ENCODE measurements at regions not wholly inside any gene's neighbourhood (a gene's known extent, or its start where the extent isn't known, plus 50 kb on each side); places are given as distances from the start of the nearest gene placed in this dataset.

GRCh38 chr4:158025131-158025530 lies 147.7 kb downstream of the GASK1B start:
- Histone ChIP-seq H3K27me3 (replicated peaks in 2 of 5; ENCODE audit: control insufficient read depth in 4 of 5, insufficient read depth in 5 of 5, low read length in 4 of 5) (no peaks in the 10 kb centered on the region), H3K9me3 (ENCODE audit: control extremely low read depth in 1 of 5, control insufficient read depth in 4 of 5, insufficient read depth in 2 of 5, low read depth in 1 of 5, low read length in 4 of 5) (peaks cover 0 to 17% (median 4%) of the 10 kb centered on the region in 5 experiments), H3K36me3 (ENCODE audit: control insufficient read depth in 4 of 4, insufficient read depth in 4 of 4, low read length in 3 of 4) (no peaks in the 10 kb centered on the region), H3K27ac (ENCODE audit: insufficient read depth in 1 of 2, low read depth in 1 of 2, low read length in 2 of 2, poor library complexity in 1 of 2, severe bottlenecking in 2 of 2) (no peak overlapping the region), H3K4me1 (ENCODE audit: control extremely low read depth in 1 of 4, control insufficient read depth in 4 of 4, insufficient read depth in 4 of 4, low read length in 3 of 4) (no peaks in the 10 kb centered on the region), H3K4me3 (ENCODE audit: control insufficient read depth in 1 of 7, extremely low read depth in 1 of 7, insufficient read depth in 4 of 7, low read depth in 2 of 7, low read length in 6 of 7) (no peak overlapping the region)
- CTCF ChIA-PET = no interaction called here
- POLR2A ChIA-PET = no interaction called here
- no peak for DNase-seq
- WGBS (ENCODE audit: insufficient coverage) = no CpG with 5 or more reads among the region's 1 CpG

- no peak for DNase-seq
- no CpG with 5 or more reads among the region's 5 CpGs for WGBS (ENCODE audit: insufficient coverage)
Observed at GRCh38 chr4:158020734-158021346, 152.0 kb downstream of the GASK1B start.

DNA sequence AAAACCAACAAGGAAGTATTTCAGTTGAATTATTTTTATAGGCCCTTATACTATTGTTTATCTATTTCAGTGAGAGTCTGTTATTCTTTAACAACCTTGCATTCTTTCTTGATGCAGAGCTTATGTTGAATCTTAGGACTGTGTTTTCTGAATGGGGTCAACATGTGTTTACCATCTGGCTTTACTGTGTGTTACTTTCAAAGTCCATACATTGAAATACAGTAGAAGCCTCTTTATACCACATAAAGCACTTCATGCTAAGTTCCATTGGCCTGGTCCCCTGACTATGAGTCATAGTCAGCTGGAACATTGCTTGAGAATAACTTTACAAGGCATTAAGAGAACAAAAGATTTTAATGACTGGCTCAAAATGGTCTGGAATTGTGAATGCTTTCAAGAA lies 152.6 kb downstream of the GASK1B start:
- Histone ChIP-seq H3K9me3 (ENCODE audit: control extremely low read depth in 1 of 5, control insufficient read depth in 4 of 5, insufficient read depth in 2 of 5, low read depth in 1 of 5, low read length in 4 of 5) (peaks cover 0 to 2% (median 0%) of the 10 kb centered on the region in 5 experiments), H3K36me3 (ENCODE audit: control insufficient read depth in 4 of 4, insufficient read depth in 4 of 4, low read length in 3 of 4) (no peaks in the 10 kb centered on the region), H3K4me3 (ENCODE audit: control insufficient read depth in 1 of 7, extremely low read depth in 1 of 7, insufficient read depth in 4 of 7, low read depth in 2 of 7, low read length in 6 of 7) (no peak overlapping the region), H3K4me1 (ENCODE audit: control extremely low read depth in 1 of 4, control insufficient read depth in 4 of 4, insufficient read depth in 4 of 4, low read length in 3 of 4) (no peaks in the 10 kb centered on the region), H3K27me3 (replicated peaks in 2 of 5; ENCODE audit: control insufficient read depth in 4 of 5, insufficient read depth in 5 of 5, low read length in 4 of 5) (no peaks in the 10 kb centered on the region), H3K27ac (ENCODE audit: insufficient read depth in 1 of 2, low read depth in 1 of 2, low read length in 2 of 2, poor library complexity in 1 of 2, severe bottlenecking in 2 of 2) (no peak overlapping the region)
- ChIA-PET CTCF (no interaction called here), POLR2A (no interaction called here)
- DNase-seq = no peak

More at GRCh38 chr4:158020734-158021346, 152.0 kb downstream of the GASK1B start:
- no peak overlapping the region for H3K4me3 ChIP-seq (ENCODE audit: control insufficient read depth in 1 of 7, extremely low read depth in 1 of 7, insufficient read depth in 4 of 7, low read depth in 2 of 7, low read length in 6 of 7)
- H3K27me3 ChIP-seq (replicated peaks in 2 of 5; ENCODE audit: control insufficient read depth in 4 of 5, insufficient read depth in 5 of 5, low read length in 4 of 5) = no peaks in the 10 kb centered on the region
- ChIA-PET POLR2A (no interaction called here), CTCF (no interaction called here)
- H3K27ac ChIP-seq (ENCODE audit: insufficient read depth in 1 of 2, low read depth in 1 of 2, low read length in 2 of 2, poor library complexity in 1 of 2, severe bottlenecking in 2 of 2) = no peak overlapping the region
- no peaks in the 10 kb centered on the region for H3K36me3 ChIP-seq (ENCODE audit: control insufficient read depth in 4 of 4, insufficient read depth in 4 of 4, low read length in 3 of 4)
- peaks cover 0 to 2% (median 0%) of the 10 kb centered on the region in 5 experiments for H3K9me3 ChIP-seq (ENCODE audit: control extremely low read depth in 1 of 5, control insufficient read depth in 4 of 5, insufficient read depth in 2 of 5, low read depth in 1 of 5, low read length in 4 of 5)
- no peaks in the 10 kb centered on the region for H3K4me1 ChIP-seq (ENCODE audit: control extremely low read depth in 1 of 4, control insufficient read depth in 4 of 4, insufficient read depth in 4 of 4, low read length in 3 of 4)

- no CpG with 5 or more reads among the region's 1 CpG for WGBS (ENCODE audit: insufficient coverage)
- no peaks in the 10 kb centered on the region for H3K4me1 ChIP-seq (ENCODE audit: control extremely low read depth in 1 of 4, control insufficient read depth in 4 of 4, insufficient read depth in 4 of 4, low read length in 3 of 4)
- no peak overlapping the region for H3K4me3 ChIP-seq (ENCODE audit: control insufficient read depth in 1 of 7, extremely low read depth in 1 of 7, insufficient read depth in 4 of 7, low read depth in 2 of 7, low read length in 6 of 7)
- ChIA-PET POLR2A (no interaction called here), CTCF (no interaction called here)
- no peak for DNase-seq
- H3K27ac ChIP-seq (ENCODE audit: insufficient read depth in 1 of 2, low read depth in 1 of 2, low read length in 2 of 2, poor library complexity in 1 of 2, severe bottlenecking in 2 of 2) = no peak overlapping the region
- H3K27me3 ChIP-seq (replicated peaks in 2 of 5; ENCODE audit: control insufficient read depth in 4 of 5, insufficient read depth in 5 of 5, low read length in 4 of 5) = no peaks in the 10 kb centered on the region
- no peaks in the 10 kb centered on the region for H3K36me3 ChIP-seq (ENCODE audit: control insufficient read depth in 4 of 4, insufficient read depth in 4 of 4, low read length in 3 of 4)
- peaks cover 0 to 2% (median 0%) of the 10 kb centered on the region in 5 experiments for H3K9me3 ChIP-seq (ENCODE audit: control extremely low read depth in 1 of 5, control insufficient read depth in 4 of 5, insufficient read depth in 2 of 5, low read depth in 1 of 5, low read length in 4 of 5)
Observed at GRCh38 chr4:158018831-158019230, 154.0 kb downstream of the GASK1B start.

- WGBS (ENCODE audit: insufficient coverage) = no CpG with 5 or more reads among the region's 1 CpG
Observed at GRCh38 chr4:158018221-158018830, 154.5 kb downstream of the GASK1B start.

DNA sequence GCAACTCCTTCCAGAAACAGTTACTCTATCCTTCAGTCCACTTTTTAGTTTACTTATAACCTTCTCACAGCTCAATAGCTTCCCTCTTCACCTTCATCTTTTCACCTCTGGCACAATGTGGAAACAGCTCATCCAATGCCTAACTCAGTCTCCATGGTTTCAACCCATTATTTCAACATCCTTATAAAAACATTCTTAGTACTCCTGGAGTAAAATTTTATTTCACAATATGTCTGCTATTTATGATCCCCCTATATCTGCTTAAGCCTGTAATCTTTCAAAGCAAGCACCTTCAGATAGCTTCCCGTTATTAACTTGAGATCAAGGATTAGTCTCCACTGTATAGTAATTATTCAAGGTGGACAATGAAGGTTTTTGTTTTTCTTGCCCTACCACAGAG lies 156.3 kb downstream of the GASK1B start:
- Histone ChIP-seq H3K27me3 (replicated peaks in 2 of 5; ENCODE audit: control insufficient read depth in 4 of 5, insufficient read depth in 5 of 5, low read length in 4 of 5) (no peaks in the 10 kb centered on the region), H3K9me3 (ENCODE audit: control extremely low read depth in 1 of 5, control insufficient read depth in 4 of 5, insufficient read depth in 2 of 5, low read depth in 1 of 5, low read length in 4 of 5) (peaks cover 0 to 2% (median 0%) of the 10 kb centered on the region in 5 experiments), H3K27ac (ENCODE audit: insufficient read depth in 1 of 2, low read depth in 1 of 2, low read length in 2 of 2, poor library complexity in 1 of 2, severe bottlenecking in 2 of 2) (no peak overlapping the region), H3K4me1 (ENCODE audit: control extremely low read depth in 1 of 4, control insufficient read depth in 4 of 4, insufficient read depth in 4 of 4, low read length in 3 of 4) (no peaks in the 10 kb centered on the region), H3K4me3 (ENCODE audit: control insufficient read depth in 1 of 7, extremely low read depth in 1 of 7, insufficient read depth in 4 of 7, low read depth in 2 of 7, low read length in 6 of 7) (no peak overlapping the region), H3K36me3 (ENCODE audit: control insufficient read depth in 4 of 4, insufficient read depth in 4 of 4, low read length in 3 of 4) (no peaks in the 10 kb centered on the region)
- no CpG with 5 or more reads among the region's 1 CpG for WGBS (ENCODE audit: insufficient coverage)
- DNase-seq = no peak
- POLR2A ChIA-PET = no interaction called here
- CTCF ChIA-PET = interaction anchor here (0.9 to 1.0 kb wide), 2 partner anchors 10 to 13 kb away, joined by 3 to 4 read pairs; no protein-coding TSS in a partner anchor

More at GRCh38 chr4:158018221-158018830, 154.5 kb downstream of the GASK1B start:
- Histone ChIP-seq H3K4me1 (ENCODE audit: control extremely low read depth in 1 of 4, control insufficient read depth in 4 of 4, insufficient read depth in 4 of 4, low read length in 3 of 4) (no peaks in the 10 kb centered on the region), H3K4me3 (ENCODE audit: control insufficient read depth in 1 of 7, extremely low read depth in 1 of 7, insufficient read depth in 4 of 7, low read depth in 2 of 7, low read length in 6 of 7) (no peak overlapping the region), H3K9me3 (ENCODE audit: control extremely low read depth in 1 of 5, control insufficient read depth in 4 of 5, insufficient read depth in 2 of 5, low read depth in 1 of 5, low read length in 4 of 5) (peaks cover 0 to 2% (median 0%) of the 10 kb centered on the region in 5 experiments), H3K36me3 (ENCODE audit: control insufficient read depth in 4 of 4, insufficient read depth in 4 of 4, low read length in 3 of 4) (no peaks in the 10 kb centered on the region), H3K27ac (ENCODE audit: insufficient read depth in 1 of 2, low read depth in 1 of 2, low read length in 2 of 2, poor library complexity in 1 of 2, severe bottlenecking in 2 of 2) (no peak overlapping the region), H3K27me3 (replicated peaks in 2 of 5; ENCODE audit: control insufficient read depth in 4 of 5, insufficient read depth in 5 of 5, low read length in 4 of 5) (no peaks in the 10 kb centered on the region)
- no peak for DNase-seq
- CTCF ChIA-PET = no interaction called here
- POLR2A ChIA-PET = no interaction called here

DNA sequence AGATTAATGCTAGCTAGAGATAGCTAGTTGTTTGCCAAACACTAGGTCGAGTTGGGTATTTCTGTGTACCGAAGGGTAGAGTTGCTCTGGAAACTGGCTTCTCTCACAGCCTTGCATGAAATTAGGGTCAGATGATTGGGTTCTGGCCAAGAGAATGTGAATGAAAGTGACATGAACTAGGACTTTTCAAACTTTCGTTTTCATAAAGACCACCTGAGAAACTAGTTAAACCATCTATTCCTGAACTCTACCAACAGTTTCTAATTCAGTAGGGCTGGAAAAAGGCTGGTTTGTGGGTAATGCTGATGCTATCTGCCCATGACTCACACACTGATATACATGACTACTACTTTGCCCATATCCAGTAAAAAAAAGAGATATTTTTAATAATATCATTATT lies 157.6 kb downstream of the GASK1B start:
- H3K9me3 ChIP-seq (ENCODE audit: control extremely low read depth in 1 of 5, control insufficient read depth in 4 of 5, insufficient read depth in 2 of 5, low read depth in 1 of 5, low read length in 4 of 5) = peaks cover 0 to 2% (median 0%) of the 10 kb centered on the region in 5 experiments
- no peaks in the 10 kb centered on the region for H3K27me3 ChIP-seq (replicated peaks in 2 of 5; ENCODE audit: control insufficient read depth in 4 of 5, insufficient read depth in 5 of 5, low read length in 4 of 5)
- ChIA-PET CTCF (no interaction called here), POLR2A (no interaction called here)
- H3K4me1 ChIP-seq (ENCODE audit: control extremely low read depth in 1 of 4, control insufficient read depth in 4 of 4, insufficient read depth in 4 of 4, low read length in 3 of 4) = no peaks in the 10 kb centered on the region
- no peak overlapping the region for H3K4me3 ChIP-seq (ENCODE audit: control insufficient read depth in 1 of 7, extremely low read depth in 1 of 7, insufficient read depth in 4 of 7, low read depth in 2 of 7, low read length in 6 of 7)
- H3K36me3 ChIP-seq (ENCODE audit: control insufficient read depth in 4 of 4, insufficient read depth in 4 of 4, low read length in 3 of 4) = no peaks in the 10 kb centered on the region
- DNase-seq = peak in 2 of 3 donors; percentile 22 to 41
- 94% methylated on average over 2 of the region's 3 CpGs for WGBS (ENCODE audit: insufficient coverage)
- no peak overlapping the region for H3K27ac ChIP-seq (ENCODE audit: insufficient read depth in 1 of 2, low read depth in 1 of 2, low read length in 2 of 2, poor library complexity in 1 of 2, severe bottlenecking in 2 of 2)

Measured in common myeloid progenitor, CD34-positive (primary cell).